HepG2 (cell line): ENCODE measurements at regions not wholly inside any gene's neighbourhood (a gene's known extent, or its start where the extent isn't known, plus 50 kb on each side); places are given as distances from the start of the nearest gene placed in this dataset.

Experiments used
- ATF3 ChIP-seq: sonication (generic); formaldehyde crosslinking; IDR thresholded peaks from 2 replicates; pipeline ENCODE4 v1.4.0; 2020; ENCODE audit warnings: missing genetic modification reagents
- CTCF ChIP-seq: sonication (generic); formaldehyde crosslinking; IDR thresholded peaks from 2 replicates; pipeline ENCODE4 v1.5.0; 2020; ENCODE audit warnings: mild to moderate bottlenecking, missing genetic modification reagents, moderate library complexity
- MAZ ChIP-seq, 2 experiments: sonication (generic) in 1 of 2; formaldehyde crosslinking in 1 of 2; IDR thresholded peaks; 2 replicates each; pipeline versions ENCODE4 v1.5.0 to v1.6.1; 2012 to 2020; ENCODE audit warnings: low read depth in 2 of 2, mild to moderate bottlenecking in 2 of 2, borderline replicate concordance in 1 of 2, improper control_type of control experiment in 1 of 2, low read length in 1 of 2, missing genetic modification reagents in 1 of 2, moderate library complexity in 1 of 2
- NFYC ChIP-seq: IDR thresholded peaks from 2 replicates; pipeline ENCODE4 v1.6.1; 2016; ENCODE audit warnings: missing genetic modification reagents, missing compliant biosample characterization
- POGK ChIP-seq: sonication (generic); formaldehyde crosslinking; conservative IDR thresholded peaks from 2 replicates; pipeline ENCODE4 v1.8.0; 2022; ENCODE audit warnings: mild to moderate bottlenecking, moderate library complexity, missing genetic modification reagents
- POLR2A ChIP-seq, 2 experiments: IDR thresholded peaks; 2 replicates each; pipeline ENCODE4 v1.6.1; 2011; ENCODE audit warnings: low read depth in 2 of 2, low read length in 2 of 2, mild to moderate bottlenecking in 1 of 2, moderate library complexity in 1 of 2; ENCODE audit not compliant: insufficient read depth in 1 of 2
- TCF7 ChIP-seq: sonication (generic); IDR thresholded peaks from 2 replicates; pipeline ENCODE4 v1.6.1; 2016; ENCODE audit warnings: antibody characterized with exemption, low read depth
- ZNF274 ChIP-seq: sonication (generic); formaldehyde crosslinking; IDR thresholded peaks from 2 replicates; pipeline ENCODE4 v1.5.1; 2020; ENCODE audit warnings: mild to moderate bottlenecking, missing genetic modification reagents
- ZNF670 ChIP-seq: sonication (generic); formaldehyde crosslinking; IDR thresholded peaks from 2 replicates; pipeline ENCODE4 v1.8.0; 2022; ENCODE audit warnings: mild to moderate bottlenecking, missing genetic modification reagents, borderline replicate concordance

GRCh38 chr4:123162859-123163258 lies 233.7 kb upstream of the SPRY1 start:
- no peak for TF ChIP-seq ZNF670 (CRISPR knock-in tag)
- no peak for TF ChIP-seq CTCF (CRISPR knock-in tag)
- no peak for TF ChIP-seq NFYC (CRISPR knock-in tag)
- no peak for TF ChIP-seq POLR2A (IDR thresholded peaks at IDR 0.05; ENCODE audit: insufficient read depth in 1 of 2, low read depth in 2 of 2, low read length in 2 of 2)
- no peak for TF ChIP-seq POGK
- no peak for TF ChIP-seq ATF3 (CRISPR knock-in tag)
- TF ChIP-seq ZNF274 (CRISPR knock-in tag), result no peak
- no peak for TF ChIP-seq TCF7
- TF ChIP-seq MAZ (IDR thresholded peaks at IDR 0.05; ENCODE audit: borderline replicate concordance, low read depth, low read length), result no peak
- no peak for TF ChIP-seq MAZ (CRISPR knock-in tag; IDR thresholded peaks at IDR 0.05; ENCODE audit: low read depth)
